Vagina (tissue), 2 donors: ENCODE measurements at regions not wholly inside any gene's neighbourhood (a gene's known extent, or its start where the extent isn't known, plus 50 kb on each side); places are given as distances from the start of the nearest gene placed in this dataset.

ENCODE experiments used
- CTCF ChIP-seq, 3 experiments: fragments of 450-650 bp in 2 of 3; fragments of 200-600 bp in 1 of 3; sonication (generic) in 1 of 3; IDR thresholded peaks; one replicate each; pipeline ENCODE4 v1.5.1; 2017 to 2019; ENCODE audit warnings: antibody characterized with exemption in 3 of 3, mild to moderate bottlenecking in 2 of 3, moderate library complexity in 2 of 3
- POLR2A ChIP-seq, 2 donors: fragments of 450-650 bp; IDR thresholded peaks; one replicate each; pipeline ENCODE4 v1.6.1; 2017; ENCODE audit warnings: antibody characterized with exemption in 2 of 2, mild to moderate bottlenecking in 2 of 2, moderate library complexity in 2 of 2
- POLR2AphosphoS5 ChIP-seq, 2 donors: sonication (generic); formaldehyde crosslinking; IDR thresholded peaks; one replicate each; pipeline ENCODE4 v1.9.0; 2017; ENCODE audit warnings: antibody characterized with exemption in 2 of 2, mild to moderate bottlenecking in 2 of 2, low read depth in 1 of 2; ENCODE audit not compliant: insufficient read depth in 1 of 2

GRCh38 chr2:236940497-236940896, 145.2 kb upstream of the COPS8 start:
- TF ChIP-seq POLR2A (IDR thresholded peaks at IDR 0.05), result no peak
- TF ChIP-seq CTCF (IDR thresholded peaks at IDR 0.05), result no peak
- TF ChIP-seq POLR2AphosphoS5 (IDR thresholded peaks at IDR 0.05; ENCODE audit: insufficient read depth in 1 of 2, low read depth in 1 of 2), result no peak
